SHP77 treated with DMSO at 0.1 percent for 48 hours (cell line): ENCODE measurements at regions not wholly inside any gene's neighbourhood (a gene's known extent, or its start where the extent isn't known, plus 50 kb on each side); places are given as distances from the start of the nearest gene placed in this dataset.
A peak's percentile ranks its signal among the peaks of the same experiment; 100 is the strongest.

Experiments
- DNase-seq: peaks from one replicate; lab custom pipeline; 2025; lab: John Stamatoyannopoulos, UW

DNA sequence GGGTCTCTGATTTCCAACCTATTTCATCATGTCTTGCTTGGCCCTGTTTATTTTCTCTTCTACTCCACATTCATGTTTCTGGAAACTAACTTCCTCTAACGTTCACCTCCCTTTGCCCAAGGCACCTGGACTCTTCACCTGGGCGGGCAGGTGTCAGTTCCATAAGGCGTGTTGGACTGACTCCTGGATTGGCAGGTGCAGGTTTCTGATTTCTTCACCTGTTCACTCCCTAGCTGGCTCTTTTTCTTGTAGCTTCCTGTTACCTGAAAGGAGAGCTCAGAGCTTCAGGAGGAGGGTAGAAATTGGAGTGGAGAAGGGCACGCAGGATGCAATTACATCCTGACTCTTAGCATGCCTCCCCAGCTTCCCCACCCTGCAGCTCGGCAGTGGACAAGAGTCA lies 350.8 kb upstream of the KLF3 start:
- DNase-seq: no peak

DNA sequence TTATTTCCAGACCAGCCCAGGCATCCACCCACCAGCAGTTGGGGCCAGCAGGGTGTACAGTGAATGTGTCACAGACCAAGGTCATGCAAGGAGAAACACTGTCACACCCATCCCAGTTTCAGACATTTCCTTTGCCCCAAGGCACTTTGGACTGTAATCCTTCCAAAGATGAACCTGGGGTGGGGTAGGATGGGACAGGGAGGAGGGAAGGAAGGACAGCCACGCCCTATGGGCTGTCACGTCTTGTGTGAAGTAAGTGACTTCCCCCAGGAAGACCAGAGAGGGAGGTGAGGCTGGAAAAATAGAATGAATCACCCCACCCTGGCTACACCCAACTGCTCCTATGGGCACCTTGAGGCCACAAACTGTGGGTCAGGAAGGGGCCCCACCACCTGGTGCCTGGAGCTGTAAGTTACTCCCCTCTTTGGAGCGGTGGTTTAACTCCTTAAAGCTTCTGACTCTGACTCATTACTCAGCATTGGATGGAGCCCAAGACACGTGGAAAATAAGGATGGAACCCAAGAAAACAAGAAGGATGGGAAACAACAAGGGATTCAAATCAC lies 349.9 kb upstream of the KLF3 start:
- DNase-seq: no peak

DNA sequence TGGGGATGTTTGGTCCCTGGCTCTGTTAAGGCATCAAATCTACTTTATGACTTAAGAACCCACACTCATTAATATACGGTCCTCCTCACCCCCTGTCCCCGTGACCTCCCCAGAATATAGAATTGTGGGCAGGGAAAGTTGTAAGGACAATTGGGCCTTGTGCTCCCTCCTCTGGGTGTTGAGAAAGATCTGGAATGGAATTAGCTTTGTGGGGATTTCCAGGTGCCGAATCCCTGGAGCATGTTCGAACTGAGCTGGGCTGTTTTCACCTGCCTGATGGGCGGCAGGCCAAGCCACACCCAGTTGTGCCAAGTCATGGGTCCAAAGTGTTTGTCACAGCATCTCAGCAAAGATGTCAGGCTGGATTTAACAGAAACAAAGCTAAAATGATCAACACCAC lies 349.3 kb upstream of the KLF3 start:
- DNase-seq: no peak

DNA sequence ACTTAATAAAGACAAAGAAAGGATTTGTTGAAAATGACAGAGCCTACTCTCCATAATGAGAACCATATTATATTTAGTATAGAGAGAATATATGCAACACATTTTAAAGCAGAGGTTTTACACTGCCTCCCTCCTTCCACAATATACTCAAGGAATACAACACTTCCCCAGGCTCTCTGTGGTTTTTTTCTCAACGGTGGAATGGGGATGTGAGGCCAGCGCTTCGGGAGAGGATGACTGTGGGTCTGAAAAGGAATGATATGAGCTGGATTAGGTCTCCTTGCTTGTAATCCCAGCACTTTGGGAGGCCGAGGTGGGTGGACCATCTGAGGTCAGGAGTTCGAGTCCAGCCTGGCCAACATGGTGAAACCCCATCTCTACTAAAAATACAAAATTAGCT lies 348.7 kb upstream of the KLF3 start:
- DNase-seq: no peak

DNA sequence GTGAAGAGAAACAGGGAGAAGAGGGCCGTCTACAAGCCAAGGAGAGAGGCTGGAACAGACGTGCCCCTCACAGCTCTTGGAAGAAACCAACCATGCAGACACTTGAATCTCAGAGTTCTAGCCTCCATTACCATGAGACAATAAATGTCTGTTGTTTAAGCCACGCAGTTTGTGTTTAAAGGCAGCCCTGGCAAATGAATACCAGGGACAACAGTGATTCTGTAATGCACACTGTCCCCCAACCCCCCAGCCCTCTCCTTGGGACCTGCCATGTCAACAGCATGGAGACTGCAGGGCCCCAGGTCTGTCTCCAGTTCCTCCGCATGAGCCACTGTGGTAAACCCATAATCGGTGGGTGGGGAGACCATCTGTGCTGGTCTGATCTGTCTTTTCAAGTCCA lies 348.0 kb upstream of the KLF3 start:
- no peak for DNase-seq

DNA sequence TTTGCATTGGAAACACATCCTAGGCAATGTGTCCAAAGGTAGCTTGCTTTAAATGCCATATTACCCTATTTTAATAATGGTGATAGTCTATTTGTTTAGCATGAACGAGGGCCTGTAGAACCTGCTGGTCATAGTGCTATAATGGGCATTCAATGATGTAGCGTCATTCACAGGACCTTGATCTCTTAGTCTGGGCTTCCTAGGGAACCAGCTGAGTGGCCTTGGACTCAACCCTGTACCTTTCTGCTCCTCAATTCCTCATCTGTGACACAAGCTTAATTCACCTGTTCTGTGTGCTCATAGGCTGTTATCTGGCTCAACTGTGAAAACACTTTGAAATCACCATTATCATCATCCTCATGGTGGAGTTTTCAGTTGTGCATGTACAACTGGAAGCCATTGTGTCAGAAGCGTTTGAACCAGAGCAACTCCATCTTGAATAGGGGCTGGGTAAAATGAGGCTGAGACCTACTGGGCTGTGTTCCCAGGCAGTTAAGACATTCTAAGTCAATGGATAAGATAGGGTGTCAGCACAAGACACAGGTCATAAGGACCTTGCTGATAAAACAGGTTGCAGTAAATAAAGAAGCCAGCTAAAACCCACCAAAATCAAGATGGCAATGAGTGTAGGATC lies 346.8 kb upstream of the KLF3 start:
- DNase-seq: no peak

DNA sequence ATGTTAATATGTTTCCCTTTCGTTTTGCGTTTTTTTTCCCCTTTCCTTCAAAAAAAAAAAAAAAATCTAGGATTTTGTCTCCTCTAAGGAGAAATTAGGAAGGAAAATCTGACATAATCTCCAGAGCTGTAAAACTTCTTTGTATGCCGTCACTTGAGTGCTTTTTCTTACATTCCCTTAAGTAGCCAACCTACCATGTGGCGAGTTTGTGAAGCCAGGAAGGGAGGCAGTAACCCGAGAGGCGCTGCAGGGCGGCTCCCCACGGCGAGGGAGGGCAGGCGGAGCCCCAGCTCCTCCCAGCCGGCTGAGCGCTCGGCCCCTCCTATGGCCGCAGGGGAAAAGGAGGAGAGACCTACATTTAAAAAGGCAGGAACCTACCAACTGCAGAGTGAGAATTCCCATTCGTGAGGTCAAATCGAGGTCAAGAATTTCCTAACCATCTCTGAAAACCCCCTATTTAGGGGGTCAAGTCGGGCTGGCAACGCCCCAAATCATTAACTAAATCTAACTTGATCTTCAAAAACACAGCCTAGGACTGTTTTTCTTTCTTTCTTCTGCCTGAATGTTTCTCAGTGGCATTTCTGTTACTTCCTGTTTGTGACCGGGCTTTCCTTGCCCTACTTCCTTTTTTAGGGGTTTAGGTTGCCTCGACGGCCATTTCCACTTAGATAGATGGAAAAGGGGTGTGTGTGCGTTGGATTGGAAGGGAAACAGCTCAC lies 345.1 kb upstream of the KLF3 start:
- peak; percentile 9 for DNase-seq

DNA sequence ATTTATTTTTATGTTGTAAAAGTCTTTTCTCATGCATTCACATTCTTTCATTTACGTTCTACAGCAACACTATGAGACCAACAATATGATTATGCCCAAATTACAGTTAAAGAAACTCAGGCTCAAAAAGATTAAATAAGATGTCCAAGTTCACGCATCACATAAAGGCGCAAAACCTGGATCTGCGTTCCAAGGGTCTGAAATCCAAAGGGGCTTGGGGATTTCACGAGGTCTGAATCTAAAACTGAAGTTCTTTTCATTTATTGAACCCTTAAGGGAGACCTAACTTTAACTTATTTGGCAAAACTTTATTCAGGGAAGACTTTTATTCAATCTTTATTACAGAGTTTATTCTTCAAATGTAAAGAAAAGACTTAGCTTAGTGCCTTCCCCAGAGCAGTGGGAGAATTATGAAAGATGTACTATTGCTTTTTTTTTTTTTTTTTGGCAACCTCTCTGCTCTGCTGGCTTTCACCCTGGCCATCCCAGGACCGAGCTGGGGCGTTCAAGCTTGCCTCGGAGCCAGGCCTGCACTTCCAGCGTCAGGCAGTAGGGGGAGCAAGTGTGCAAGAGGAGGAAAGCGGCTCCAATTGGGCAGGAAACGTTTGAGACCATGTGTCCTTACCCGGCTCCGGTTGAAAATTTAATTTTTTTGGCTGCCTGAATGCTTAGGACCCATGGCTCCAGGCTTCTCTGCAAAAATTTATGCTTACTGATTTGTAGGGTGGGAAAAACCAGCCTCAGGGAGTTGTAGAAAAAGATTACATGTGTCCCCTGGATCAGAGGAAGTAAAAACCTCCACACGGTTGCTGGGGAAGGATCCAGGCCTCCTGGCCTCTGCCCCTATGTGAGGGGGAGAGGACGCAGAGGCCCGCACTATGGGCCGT lies 344.3 kb upstream of the KLF3 start:
- DNase-seq: peak; percentile 4

DNA sequence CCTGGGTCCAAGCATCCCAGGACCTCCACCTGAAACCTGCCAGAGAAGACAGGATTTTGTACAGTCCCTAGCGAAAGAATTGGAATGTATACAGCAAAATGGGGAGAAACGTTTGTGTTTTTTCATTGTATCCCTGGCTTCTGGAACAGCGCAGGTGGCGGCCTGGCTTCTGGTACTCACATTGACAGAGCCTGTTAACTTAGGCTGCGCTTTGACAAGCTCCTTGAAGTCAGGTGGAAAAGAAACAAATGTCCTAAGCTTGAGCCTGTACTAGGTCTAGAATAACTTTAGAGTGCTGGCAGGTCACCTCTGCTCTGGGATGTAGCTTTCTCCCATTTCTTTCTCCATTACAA lies 343.7 kb upstream of the KLF3 start:
- no peak for DNase-seq

DNA sequence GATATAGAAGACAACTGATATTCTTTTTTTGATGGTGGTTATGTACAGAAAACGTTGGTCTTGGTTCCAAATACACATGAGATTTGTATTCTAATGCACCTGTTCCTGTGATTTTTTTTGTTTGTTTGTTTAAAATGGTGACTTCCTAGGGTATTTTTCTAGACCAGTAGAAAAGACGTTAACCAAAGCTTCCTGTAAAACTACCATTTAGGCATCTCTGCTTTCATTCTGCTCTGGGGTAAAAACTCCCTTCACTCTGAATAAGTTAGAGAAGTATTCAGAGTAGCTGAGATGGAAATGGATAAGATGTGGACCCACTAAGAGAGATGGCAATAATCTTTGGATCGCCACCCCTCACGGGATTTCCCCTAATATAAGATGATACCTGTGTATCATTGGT lies 343.2 kb upstream of the KLF3 start:
- no peak for DNase-seq

DNA sequence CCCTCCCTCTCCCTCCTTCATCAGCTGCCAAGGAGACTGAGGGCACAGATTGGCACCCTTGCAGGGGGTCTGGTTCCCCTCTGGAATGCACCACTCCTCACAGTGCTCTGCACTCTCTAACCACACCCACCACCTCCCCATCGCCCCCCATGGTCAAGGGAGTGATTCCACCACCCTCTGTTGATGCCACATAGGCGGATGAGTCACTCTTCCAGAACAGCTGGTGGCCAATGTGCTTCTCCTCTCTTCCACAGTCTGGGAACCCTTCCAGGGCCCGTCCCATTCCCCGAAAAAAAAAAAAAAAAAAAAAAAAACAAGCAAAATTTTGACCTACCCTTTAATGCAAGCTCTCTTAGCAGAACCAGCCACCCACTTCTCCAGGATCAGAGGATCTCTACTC lies 341.3 kb upstream of the KLF3 start:
- no peak for DNase-seq

DNA sequence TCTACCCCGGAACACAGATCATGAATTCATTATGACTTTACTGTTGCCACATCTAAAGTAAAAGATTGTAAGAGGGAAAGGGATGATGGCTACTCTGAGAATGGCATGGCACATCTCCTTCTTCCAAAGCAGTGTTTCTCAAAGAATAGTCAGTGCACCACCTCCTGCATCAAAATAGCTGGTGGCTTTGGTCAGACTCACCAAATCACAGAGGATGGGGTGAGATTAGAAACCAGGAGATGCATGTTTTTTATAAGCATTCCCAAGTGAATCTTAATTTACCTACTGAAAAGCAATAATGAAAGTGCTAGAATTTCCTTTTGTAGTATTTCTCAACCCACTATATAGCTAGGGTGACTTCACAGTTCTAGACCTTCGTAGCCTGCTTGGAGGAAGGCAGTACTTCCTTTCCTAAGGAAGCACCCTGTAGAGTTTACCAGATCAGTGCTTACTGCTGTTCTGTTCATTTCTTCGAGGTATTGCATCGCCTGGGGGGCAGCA lies 340.8 kb upstream of the KLF3 start:
- no peak for DNase-seq

DNA sequence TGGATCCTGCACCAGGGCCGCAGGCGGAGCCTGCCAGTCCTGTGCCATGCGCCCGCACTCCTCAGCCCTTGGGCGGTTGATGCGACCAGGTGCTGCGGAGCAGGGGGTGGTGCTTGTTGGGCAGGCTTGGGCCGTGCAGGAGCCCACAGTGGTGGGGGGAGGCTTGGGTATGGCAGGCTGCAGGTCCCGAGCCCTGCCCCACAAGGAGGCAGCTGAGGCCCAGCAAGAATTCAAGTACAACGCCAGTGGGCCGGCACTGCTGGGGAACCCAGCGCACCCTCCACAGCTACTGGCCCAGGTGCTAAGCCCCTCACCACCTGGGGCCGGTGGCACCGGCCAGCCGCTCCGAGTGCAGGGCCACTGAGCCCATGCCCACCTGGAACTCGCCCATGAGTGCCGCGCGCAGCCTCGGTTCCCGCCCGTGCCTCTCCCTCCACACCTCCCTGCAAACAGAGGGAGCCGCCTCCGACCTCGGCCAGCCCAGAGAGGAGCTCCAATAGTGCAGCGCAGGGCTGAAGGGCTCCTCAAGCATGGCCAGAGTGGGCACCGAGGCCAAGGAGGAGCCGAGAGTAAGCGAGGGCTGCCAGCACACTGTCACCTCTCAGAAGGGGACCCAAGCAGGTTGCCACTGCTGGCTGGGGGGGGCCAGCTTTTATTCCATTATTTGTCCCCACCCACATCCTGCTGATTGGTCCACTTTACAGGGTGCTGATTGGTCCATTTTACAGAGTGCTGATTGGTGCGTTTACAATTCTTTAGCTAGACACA lies 339.0 kb upstream of the KLF3 start:
- no peak for DNase-seq

DNA sequence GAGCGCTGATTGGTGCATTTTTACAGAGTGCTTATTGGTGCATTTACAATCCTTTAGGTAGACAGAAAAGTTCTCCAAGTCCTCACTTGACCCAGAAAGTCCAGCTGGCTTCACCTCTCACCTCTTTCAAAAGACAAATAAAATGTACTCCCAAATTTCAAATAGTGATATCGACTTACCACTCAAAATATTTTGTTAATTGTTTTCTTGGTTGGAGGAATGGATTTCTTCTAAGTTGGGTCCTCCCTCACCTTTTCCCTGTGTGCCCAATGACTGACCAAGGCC lies 338.4 kb upstream of the KLF3 start:
- no peak for DNase-seq

DNA sequence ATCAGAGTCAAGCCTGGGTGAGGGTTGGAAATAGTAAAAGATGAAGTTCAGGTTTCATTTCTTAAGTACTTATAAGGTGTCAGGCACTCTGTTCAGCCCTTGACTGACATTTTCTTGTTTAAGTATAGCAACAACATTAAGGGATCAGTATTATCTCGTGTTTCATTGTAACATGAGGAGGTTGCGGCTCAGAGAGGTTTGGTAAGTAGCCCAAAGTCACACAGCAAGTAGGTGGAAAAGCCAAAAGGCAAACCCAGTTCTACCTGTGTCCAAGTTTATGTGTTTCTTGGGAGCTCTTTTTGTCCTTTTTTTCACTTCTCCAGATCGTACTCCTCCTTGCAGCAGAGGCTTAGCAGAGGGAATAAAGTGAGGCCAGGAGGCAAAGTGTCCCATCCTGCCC lies 337.5 kb upstream of the KLF3 start:
- DNase-seq: no peak

DNA sequence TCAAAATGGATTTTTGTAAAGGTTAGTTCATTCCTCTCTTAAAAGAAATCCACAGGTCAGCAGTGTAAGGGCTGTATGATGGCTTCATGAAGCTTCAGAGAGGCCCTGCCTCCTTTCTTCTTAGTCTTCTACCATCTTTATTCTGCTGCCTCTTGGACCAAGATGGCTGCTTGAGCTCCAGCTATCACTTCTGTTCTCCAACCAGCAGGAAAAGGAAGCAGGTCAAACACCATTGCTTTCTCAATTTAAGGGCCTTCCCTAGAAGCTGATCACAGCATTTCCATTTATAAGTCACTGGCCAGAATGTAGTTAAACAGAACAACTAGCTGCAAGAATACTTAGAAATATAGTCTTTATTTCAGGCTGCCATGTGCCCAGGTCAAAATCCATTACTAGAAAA lies 336.8 kb upstream of the KLF3 start:
- no peak for DNase-seq

DNA sequence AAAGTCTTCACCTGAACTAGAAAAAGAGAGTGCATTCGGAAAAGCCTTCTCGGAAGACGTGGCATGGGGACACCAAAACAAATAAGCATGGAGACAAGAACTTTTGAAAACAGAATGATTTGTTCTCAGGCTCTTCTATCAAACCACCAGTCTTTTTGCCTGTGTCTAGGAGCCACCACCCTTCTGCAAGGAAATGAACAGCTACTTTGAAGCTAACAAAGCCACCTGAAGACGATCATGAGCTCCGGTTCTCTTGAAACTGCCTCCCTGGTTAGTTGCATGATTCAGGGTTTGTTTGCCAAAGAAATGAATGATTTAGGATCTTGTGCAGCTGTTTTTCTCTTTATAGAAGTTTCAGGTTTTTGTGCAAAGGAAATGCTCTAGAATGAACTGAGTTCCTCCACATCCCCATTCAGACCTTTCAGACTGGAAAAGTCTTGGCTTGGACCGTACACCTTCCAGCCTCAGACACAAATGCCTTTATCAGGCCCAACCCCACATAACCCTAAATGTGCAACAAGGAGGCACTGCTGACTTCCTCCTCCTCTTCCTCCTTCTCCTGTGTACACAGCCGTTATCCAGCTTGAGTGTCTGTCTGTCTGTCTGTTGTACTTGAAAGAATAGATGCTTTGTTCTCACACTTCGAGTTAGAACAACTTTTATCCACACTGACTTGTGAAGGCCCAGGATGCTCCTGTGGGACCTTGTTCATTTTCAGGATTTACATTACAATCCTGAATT lies 334.8 kb upstream of the KLF3 start:
- no peak for DNase-seq

DNA sequence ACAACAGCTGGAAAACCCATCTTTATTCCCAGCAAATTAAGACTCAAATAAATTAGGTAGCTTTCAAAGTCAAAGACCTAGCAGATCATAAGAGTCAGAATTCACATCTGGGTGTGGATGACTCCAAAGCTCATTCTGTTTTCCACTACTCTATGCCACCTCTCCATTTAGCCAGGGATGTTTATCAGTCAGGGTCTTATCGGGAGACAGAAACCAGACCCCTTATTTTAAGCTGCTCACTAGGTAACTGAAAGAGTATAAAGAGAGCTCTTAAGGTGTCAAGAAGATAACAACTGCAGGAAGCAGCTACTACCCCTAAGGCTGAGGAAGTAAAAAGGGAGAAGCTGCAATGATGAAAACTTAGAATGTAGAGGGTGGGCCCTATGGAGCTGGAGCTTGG lies 333.7 kb upstream of the KLF3 start:
- no peak for DNase-seq

DNA sequence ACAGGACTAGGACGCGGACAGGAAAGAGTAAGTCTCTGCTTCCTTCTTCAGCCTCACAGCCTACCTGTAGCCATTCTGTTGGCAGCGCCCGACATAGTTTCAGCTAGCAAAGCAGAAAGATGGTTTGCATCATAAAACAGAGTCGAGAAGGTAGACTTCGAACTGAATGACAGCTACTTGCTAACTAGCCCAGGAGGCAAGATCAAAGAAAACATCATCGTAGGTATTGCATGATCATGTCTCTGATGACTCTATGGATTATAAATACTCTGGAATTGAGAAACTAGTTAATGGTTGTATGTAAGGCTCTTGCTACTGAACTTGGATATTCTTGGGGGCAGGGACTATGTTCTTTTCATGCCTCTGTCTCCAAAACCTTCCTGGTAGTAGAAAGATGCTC lies 333.1 kb upstream of the KLF3 start:
- no peak for DNase-seq

DNA sequence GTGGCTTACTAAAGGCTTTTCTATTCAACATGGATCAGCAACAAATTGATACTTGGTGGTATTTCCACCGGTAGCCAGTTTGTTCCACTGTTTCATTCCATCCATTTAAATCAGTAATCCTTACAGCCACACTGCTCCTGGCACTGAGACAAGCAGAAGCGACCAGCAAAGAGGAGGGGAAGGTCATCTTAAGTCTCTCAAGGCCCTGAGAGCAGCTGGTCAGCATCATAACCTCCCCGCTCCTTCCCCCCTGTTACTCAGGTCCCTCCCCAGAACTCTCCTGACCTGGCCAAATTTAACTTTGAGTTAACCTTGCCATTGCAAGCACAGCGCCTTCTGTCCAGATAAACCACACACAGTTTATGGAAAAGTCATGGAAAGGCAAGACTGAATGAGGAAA lies 331.3 kb upstream of the KLF3 start:
- DNase-seq: no peak

DNA sequence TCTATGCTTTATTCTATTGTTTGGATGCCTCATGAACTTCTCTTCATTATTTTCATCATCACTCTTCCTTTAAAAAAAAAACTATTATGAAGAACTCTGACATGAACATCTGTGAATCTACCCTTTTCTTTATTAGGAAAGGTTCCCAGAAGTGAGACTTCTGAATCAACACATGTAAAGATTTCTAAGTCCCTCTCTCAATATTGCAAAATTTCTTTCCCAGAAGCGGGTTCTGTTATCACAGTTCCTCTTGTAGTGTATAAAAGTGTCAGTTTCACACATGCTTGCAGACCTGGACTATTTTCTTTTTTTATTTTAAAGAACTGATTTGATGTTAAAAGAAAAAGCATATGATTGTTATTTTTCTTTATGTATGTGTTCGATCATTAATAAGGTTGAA lies 330.8 kb upstream of the KLF3 start:
- DNase-seq: no peak

DNA sequence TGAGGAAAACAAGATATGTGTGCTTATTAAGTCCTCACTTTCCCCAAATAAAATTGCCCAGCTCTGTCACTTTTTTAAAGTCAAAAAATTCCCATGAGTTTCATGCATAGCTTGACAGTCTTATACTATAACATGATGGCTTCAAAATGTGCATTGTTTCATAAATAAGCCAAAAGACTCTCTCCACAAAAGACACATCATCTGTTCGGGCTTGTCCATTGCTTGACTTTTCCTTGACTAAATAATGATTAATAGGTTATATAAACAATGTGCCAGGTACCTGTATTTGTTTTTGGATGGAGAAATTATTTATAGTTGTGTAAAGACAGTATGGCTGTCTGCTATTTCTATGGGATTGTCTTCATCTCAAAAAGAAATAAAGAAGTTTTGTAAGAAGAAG lies 329.2 kb upstream of the KLF3 start:
- no peak for DNase-seq
